Activated naive CD8-positive, alpha-beta T cell (primary cell): ENCODE measurements at regions not wholly inside any gene's neighbourhood (a gene's known extent, or its start where the extent isn't known, plus 50 kb on each side); places are given as distances from the start of the nearest gene placed in this dataset.

Experiments used
- H3K27ac Mint-ChIP-seq: one replicate; pipeline ENCODE4 v1.8.0; 2021; ENCODE audit warnings: mixed read lengths
- H3K27me3 Mint-ChIP-seq: one replicate; pipeline ENCODE4 v1.8.0; 2021; ENCODE audit warnings: mixed read lengths
- H3K36me3 Mint-ChIP-seq: one replicate; pipeline ENCODE4 v1.8.0; 2021; ENCODE audit warnings: mixed read lengths
- H3K4me1 Mint-ChIP-seq: one replicate; pipeline ENCODE4 v1.8.0; 2021; ENCODE audit warnings: low read depth, mixed read lengths
- H3K4me3 Mint-ChIP-seq: one replicate; pipeline ENCODE4 v1.8.0; 2021; ENCODE audit warnings: mild to moderate bottlenecking, mixed read lengths
- H3K9me3 Mint-ChIP-seq: one replicate; pipeline ENCODE4 v1.8.0; 2021; ENCODE audit warnings: low read depth, mixed read lengths

- peaks cover 19% of the 10 kb centered on the region for H3K9me3 Mint-ChIP-seq
- H3K27ac Mint-ChIP-seq: no peak overlapping the region
- no peak overlapping the region for H3K4me3 Mint-ChIP-seq
- no peaks in the 10 kb centered on the region for H3K4me1 Mint-ChIP-seq
- no peaks in the 10 kb centered on the region for H3K27me3 Mint-ChIP-seq
- no peaks in the 10 kb centered on the region for H3K36me3 Mint-ChIP-seq
These were observed 55.3 kb upstream of the POM121L12 start for GRCh38 chr7:52980129-52980528.

- H3K4me1 Mint-ChIP-seq: no peaks in the 10 kb centered on the region
- peaks cover 12% of the 10 kb centered on the region for H3K9me3 Mint-ChIP-seq
- H3K36me3 Mint-ChIP-seq: no peaks in the 10 kb centered on the region
- no peak overlapping the region for H3K4me3 Mint-ChIP-seq
- no peak overlapping the region for H3K27ac Mint-ChIP-seq
- H3K27me3 Mint-ChIP-seq: no peaks in the 10 kb centered on the region
These were observed 62.3 kb upstream of the POM121L12 start for GRCh38 chr7:52973126-52973525.

DNA sequence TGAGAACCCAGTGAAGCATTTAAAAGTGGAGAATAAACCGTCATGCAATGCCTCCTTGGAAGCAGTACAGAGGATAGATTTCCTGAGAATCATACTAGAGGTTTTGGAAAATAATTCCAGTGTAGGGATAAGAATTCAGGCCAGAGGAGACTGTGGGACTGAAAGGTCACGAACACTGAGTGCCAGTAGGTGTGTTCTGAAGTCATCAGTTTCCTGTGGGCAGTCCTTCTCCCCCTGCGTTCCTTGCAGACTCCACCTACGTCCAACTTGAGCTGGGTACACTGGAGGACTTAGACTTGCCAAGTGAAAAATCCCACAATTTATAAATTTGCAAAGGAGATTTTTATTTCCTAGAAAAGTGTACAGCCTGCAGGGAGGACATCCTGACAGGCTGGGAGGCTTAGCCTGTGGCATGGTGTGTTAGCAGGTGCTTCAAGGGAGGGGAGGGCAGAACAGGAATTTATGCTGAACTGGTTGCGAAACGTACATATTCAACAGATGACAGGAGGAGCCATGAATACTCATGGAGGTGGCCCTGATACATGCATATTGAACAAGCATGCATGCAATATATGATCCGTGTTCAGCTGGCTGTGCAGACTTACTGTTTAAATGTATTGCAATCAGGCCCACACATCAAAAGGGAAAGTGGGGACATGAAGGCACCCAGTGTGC is 72.9 kb upstream of the POM121L12 start:
- Mint-ChIP-seq H3K27me3 (no peaks in the 10 kb centered on the region), H3K9me3 (peaks cover 4% of the 10 kb centered on the region), H3K4me3 (no peak overlapping the region), H3K27ac (no peak overlapping the region), H3K36me3 (no peaks in the 10 kb centered on the region), H3K4me1 (no peaks in the 10 kb centered on the region)

DNA sequence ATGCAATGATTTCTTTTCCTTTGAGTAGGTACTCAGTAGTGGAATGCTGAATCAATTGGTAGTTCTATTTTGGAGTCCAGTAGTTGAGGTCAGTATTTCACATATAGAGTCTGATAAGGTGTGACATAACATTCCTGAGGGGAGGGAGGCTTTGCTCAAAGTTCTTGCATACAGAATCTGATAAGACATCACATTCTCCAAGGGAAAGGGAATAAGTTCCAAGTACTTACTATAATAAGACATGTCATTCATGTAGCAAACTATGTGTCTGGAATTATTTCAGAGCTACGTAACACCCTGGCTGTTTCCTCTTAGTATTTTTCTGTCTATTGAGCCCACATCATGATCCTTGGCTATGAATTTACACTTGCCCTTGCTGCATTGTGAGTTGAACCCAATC is 74.3 kb upstream of the POM121L12 start:
- Mint-ChIP-seq H3K9me3 (peaks cover 5% of the 10 kb centered on the region), H3K27ac (no peak overlapping the region), H3K36me3 (no peaks in the 10 kb centered on the region), H3K27me3 (no peaks in the 10 kb centered on the region), H3K4me3 (no peak overlapping the region), H3K4me1 (no peaks in the 10 kb centered on the region)

- H3K9me3 Mint-ChIP-seq: peaks cover 5% of the 10 kb centered on the region
- no peaks in the 10 kb centered on the region for H3K36me3 Mint-ChIP-seq
- no peak overlapping the region for H3K4me3 Mint-ChIP-seq
- H3K27me3 Mint-ChIP-seq: no peaks in the 10 kb centered on the region
- H3K27ac Mint-ChIP-seq: no peak overlapping the region
- no peaks in the 10 kb centered on the region for H3K4me1 Mint-ChIP-seq
These were observed 75.4 kb upstream of the POM121L12 start for GRCh38 chr7:52959878-52960660.

DNA sequence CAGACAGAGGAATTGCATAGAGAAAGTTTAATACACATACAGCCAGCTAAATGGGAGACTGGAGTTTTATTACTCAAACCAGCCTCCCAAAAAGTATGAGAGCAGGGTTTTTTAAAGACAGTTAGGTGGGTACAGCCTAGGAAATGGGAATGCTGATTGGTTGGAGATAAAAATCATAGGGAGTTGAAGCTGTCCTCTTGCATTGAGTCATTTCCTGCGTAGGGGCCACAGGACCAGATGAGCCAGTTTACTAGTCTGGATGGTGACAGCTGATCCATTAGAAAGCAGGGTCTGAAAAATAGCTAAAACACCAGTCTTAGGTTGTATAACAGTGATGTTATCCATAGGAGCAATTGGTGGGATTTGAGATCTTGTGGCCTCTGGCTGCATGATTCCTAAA is 76.1 kb upstream of the POM121L12 start:
- no peaks in the 10 kb centered on the region for H3K4me1 Mint-ChIP-seq
- H3K4me3 Mint-ChIP-seq: no peak overlapping the region
- H3K9me3 Mint-ChIP-seq: peaks cover 5% of the 10 kb centered on the region
- H3K27ac Mint-ChIP-seq: no peak overlapping the region
- no peaks in the 10 kb centered on the region for H3K27me3 Mint-ChIP-seq
- H3K36me3 Mint-ChIP-seq: no peaks in the 10 kb centered on the region

DNA sequence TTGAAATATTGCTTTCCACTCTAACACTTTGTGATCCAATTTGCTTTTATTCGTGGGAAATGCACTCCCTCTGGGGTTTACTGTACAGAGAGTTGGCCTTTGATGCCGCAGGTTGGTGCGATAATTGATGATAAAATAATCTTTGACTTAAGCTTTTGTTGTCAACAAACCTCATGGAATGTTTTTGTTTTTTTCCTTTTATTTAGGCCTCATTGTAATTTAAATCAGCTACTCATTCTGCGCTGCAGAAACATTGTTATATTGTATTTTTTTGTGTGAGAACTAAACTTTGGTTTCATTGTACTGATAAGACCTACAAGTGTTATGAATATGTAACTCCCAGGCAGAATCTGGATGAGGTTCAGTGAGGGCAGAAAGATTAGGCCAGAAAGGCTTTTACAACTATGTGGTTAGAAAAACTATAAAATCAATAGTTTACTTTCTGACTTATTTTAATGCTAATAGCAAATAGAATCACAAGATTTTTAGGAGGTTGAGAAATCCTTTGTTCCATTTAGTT is 76.8 kb upstream of the POM121L12 start:
- Mint-ChIP-seq H3K27me3 (no peaks in the 10 kb centered on the region), H3K9me3 (peaks cover 5% of the 10 kb centered on the region), H3K27ac (no peak overlapping the region), H3K4me1 (no peaks in the 10 kb centered on the region), H3K36me3 (no peaks in the 10 kb centered on the region), H3K4me3 (no peak overlapping the region)

DNA sequence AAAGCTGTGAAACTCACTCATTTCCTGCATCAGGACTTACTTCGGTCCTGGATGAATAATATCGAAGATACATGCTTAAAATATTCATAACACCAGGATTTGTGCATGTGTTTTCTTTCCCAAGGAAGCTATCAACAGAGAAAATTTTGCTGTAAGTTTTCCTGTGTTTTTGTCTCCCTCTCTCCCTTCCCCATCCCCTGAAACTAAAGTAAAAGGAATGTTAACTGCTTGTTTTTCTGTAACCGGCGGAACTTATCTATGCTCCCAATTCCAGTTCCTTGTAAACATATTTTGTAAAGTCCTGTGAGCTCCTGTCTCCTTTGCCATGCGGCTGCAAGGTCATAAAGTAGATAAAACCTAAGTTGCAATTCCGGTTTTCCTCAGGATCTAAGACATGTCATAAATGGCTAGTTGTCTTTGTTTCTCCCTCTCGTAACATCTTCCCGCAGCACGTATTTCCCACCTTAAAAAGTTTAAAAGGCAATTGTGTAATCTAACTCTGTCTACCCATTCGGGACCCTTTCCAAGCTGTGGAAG is 79.0 kb upstream of the POM121L12 start:
- peaks cover 5% of the 10 kb centered on the region for H3K9me3 Mint-ChIP-seq

DNA sequence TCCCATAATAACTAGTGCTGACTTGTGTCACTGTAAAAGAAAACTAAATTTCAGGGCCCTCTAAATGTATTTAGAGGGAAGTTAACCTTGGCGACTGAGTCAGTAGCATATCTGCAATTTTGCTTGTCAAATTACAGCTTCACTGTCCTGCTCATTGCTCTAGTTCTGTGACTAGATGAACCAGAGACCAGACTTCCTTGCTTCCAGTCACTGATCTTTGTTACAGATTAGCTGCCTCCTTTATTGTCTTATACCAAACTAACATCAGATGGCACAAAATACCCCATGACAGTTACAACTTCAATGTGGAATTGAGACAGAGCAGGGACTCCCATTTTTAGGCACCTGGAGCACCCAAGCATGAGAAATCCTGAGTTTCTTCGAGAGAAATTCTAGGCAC is 79.9 kb upstream of the POM121L12 start:
- H3K4me3 Mint-ChIP-seq: no peak overlapping the region
- H3K36me3 Mint-ChIP-seq: no peaks in the 10 kb centered on the region
- no peaks in the 10 kb centered on the region for H3K27me3 Mint-ChIP-seq
- peaks cover 5% of the 10 kb centered on the region for H3K9me3 Mint-ChIP-seq
- H3K4me1 Mint-ChIP-seq: no peaks in the 10 kb centered on the region
- H3K27ac Mint-ChIP-seq: no peak overlapping the region

More for the DNA sequence above, 79.0 kb upstream of the POM121L12 start:
- no peaks in the 10 kb centered on the region for H3K27me3 Mint-ChIP-seq
- no peaks in the 10 kb centered on the region for H3K36me3 Mint-ChIP-seq
- no peaks in the 10 kb centered on the region for H3K4me1 Mint-ChIP-seq
- no peak overlapping the region for H3K4me3 Mint-ChIP-seq
- no peak overlapping the region for H3K27ac Mint-ChIP-seq

GRCh38 chr7:52944921-52945320 is 90.5 kb upstream of the POM121L12 start:
- peaks cover 26% of the 10 kb centered on the region for H3K9me3 Mint-ChIP-seq
- H3K27ac Mint-ChIP-seq: no peak overlapping the region
- H3K36me3 Mint-ChIP-seq: no peaks in the 10 kb centered on the region
- H3K4me1 Mint-ChIP-seq: no peaks in the 10 kb centered on the region
- no peak overlapping the region for H3K4me3 Mint-ChIP-seq
- H3K27me3 Mint-ChIP-seq: no peaks in the 10 kb centered on the region

- Mint-ChIP-seq H3K27me3 (no peaks in the 10 kb centered on the region), H3K9me3 (peaks cover 13% of the 10 kb centered on the region), H3K27ac (no peak overlapping the region), H3K4me3 (no peak overlapping the region), H3K4me1 (no peaks in the 10 kb centered on the region), H3K36me3 (no peaks in the 10 kb centered on the region)
These were observed 95.0 kb upstream of the POM121L12 start for GRCh38 chr7:52940481-52940880.

DNA sequence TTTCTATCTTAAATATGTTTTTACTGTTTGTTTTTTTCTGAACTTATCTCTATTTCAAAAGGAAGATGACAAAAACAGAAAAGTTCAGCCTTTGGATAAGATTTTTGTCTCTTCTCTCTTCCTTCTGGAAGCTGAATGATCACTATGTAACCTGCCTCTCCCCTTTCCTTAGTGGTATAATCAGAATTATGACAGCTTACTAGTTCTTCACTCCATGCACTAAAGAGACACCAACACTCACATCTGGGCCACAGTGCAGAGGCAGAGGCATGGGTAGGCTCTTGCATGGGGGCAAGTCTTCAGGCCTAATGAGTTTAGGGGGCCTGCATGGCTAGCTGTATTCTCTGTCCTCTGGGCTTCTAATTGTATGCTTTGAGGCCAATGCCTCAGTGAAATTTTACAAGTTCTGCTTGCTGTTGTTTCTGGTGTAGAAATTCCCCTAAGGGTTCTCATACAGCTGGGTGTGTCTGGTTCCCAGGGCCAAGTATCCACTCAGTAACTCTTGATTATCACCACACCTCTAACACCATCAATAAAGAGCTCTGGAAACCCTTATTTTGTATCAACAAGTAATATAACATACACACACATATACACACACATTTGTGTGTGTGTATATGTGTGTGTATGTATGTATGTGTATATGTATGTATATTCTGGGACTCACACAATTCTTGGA is 96.8 kb upstream of the POM121L12 start:
- H3K9me3 Mint-ChIP-seq: peaks cover 16% of the 10 kb centered on the region
- H3K4me1 Mint-ChIP-seq: no peaks in the 10 kb centered on the region
- H3K27me3 Mint-ChIP-seq: no peaks in the 10 kb centered on the region
- no peak overlapping the region for H3K4me3 Mint-ChIP-seq
- no peaks in the 10 kb centered on the region for H3K36me3 Mint-ChIP-seq
- H3K27ac Mint-ChIP-seq: no peak overlapping the region

DNA sequence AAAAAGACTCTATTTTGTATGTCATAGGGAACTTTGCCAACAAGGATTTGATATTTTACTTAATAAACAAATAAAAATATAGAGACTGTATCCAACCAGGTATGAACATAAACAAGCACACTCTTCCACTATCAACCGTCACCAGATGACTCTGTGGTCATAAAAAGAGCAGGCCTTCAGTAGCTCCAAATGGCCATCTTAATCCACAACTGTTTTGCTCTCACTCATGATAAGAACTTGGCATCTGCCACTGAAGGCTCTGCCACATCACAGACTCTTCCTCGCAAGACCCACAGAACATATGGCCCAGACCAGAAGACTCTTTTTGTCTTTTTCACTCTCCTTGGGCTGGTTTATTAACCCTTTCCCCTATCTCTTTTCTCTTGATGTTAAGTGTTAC is 98.7 kb upstream of the POM121L12 start:
- H3K4me3 Mint-ChIP-seq: no peak overlapping the region
- no peaks in the 10 kb centered on the region for H3K27me3 Mint-ChIP-seq
- no peak overlapping the region for H3K27ac Mint-ChIP-seq
- no peaks in the 10 kb centered on the region for H3K4me1 Mint-ChIP-seq
- peaks cover 24% of the 10 kb centered on the region for H3K9me3 Mint-ChIP-seq
- no peaks in the 10 kb centered on the region for H3K36me3 Mint-ChIP-seq

DNA sequence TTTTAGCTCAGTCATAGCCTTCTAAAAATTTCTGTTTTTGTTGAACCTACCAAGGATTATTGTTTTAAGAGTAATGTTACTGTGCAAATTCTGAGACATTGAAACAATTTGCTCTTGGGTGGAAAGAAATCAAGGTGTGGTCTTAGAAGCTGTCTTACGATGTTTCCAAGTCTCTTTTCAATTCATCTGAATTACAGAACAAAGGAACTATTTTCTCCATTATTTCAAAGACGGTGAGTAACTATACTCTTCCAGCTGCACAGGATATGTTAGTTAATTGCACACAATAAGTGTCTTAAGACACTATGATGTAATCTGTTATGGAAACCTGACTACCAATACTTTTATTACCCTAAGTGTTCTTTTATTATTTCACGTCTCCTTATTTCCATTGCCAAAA is 106.8 kb upstream of the POM121L12 start:
- Mint-ChIP-seq H3K9me3 (peaks cover 15% of the 10 kb centered on the region), H3K27ac (no peak overlapping the region), H3K27me3 (no peaks in the 10 kb centered on the region), H3K4me1 (no peaks in the 10 kb centered on the region), H3K36me3 (no peaks in the 10 kb centered on the region), H3K4me3 (no peak overlapping the region)

- H3K27me3 Mint-ChIP-seq: no peaks in the 10 kb centered on the region
- H3K36me3 Mint-ChIP-seq: no peaks in the 10 kb centered on the region
- no peak overlapping the region for H3K27ac Mint-ChIP-seq
- peaks cover 11% of the 10 kb centered on the region for H3K9me3 Mint-ChIP-seq
- H3K4me1 Mint-ChIP-seq: no peaks in the 10 kb centered on the region
- no peak overlapping the region for H3K4me3 Mint-ChIP-seq
These were observed 110.1 kb upstream of the POM121L12 start for GRCh38 chr7:52925332-52925731.
